Suprapubic skin (tissue), 4 donors: ENCODE measurements at regions not wholly inside any gene's neighbourhood (a gene's known extent, or its start where the extent isn't known, plus 50 kb on each side); places are given as distances from the start of the nearest gene placed in this dataset.
A peak's percentile ranks its signal among the peaks of the same experiment; 100 is the strongest.

ENCODE experiments used
- CTCF ChIP-seq, 2 donors: fragments of 200-600 bp in 1 of 2; fragments of 450-650 bp in 1 of 2; sonication (generic) in 1 of 2; IDR thresholded peaks; one replicate each; pipeline ENCODE4 v1.5.1; 2016 to 2019; ENCODE audit warnings: antibody characterized with exemption in 2 of 2, mild to moderate bottlenecking in 1 of 2, moderate library complexity in 1 of 2
- EP300 ChIP-seq: sonication (generic); formaldehyde crosslinking; IDR thresholded peaks from one replicate; pipeline ENCODE4 v1.6.1; 2017; ENCODE audit warnings: antibody characterized with exemption
- POLR2A ChIP-seq, 2 donors: fragments of 450-650 bp; IDR thresholded peaks; one replicate each; pipeline ENCODE4 v1.6.1; 2017; ENCODE audit warnings: antibody characterized with exemption in 2 of 2, mild to moderate bottlenecking in 2 of 2, moderate library complexity in 2 of 2
- POLR2AphosphoS5 ChIP-seq, 3 donors: sonication (generic); formaldehyde crosslinking; IDR thresholded peaks; one replicate each; pipeline ENCODE4 v1.6.1; 2017; ENCODE audit warnings: antibody characterized with exemption in 3 of 3

GRCh38 chr14:51382506-51382905 is 142.5 kb downstream of the TMX1 start:
- TF ChIP-seq CTCF (IDR thresholded peaks at IDR 0.05) (no peak), POLR2A (IDR thresholded peaks at IDR 0.05) (no peak), POLR2AphosphoS5 (IDR thresholded peaks at IDR 0.05) (peak in 1 of 3 donors; percentile 89), EP300 (no peak)
